ENCODE measurements at regions not wholly inside any gene's neighbourhood (a gene's known extent, or its start where the extent isn't known, plus 50 kb on each side); places are given as distances from the start of the nearest gene placed in this dataset.

DNA sequence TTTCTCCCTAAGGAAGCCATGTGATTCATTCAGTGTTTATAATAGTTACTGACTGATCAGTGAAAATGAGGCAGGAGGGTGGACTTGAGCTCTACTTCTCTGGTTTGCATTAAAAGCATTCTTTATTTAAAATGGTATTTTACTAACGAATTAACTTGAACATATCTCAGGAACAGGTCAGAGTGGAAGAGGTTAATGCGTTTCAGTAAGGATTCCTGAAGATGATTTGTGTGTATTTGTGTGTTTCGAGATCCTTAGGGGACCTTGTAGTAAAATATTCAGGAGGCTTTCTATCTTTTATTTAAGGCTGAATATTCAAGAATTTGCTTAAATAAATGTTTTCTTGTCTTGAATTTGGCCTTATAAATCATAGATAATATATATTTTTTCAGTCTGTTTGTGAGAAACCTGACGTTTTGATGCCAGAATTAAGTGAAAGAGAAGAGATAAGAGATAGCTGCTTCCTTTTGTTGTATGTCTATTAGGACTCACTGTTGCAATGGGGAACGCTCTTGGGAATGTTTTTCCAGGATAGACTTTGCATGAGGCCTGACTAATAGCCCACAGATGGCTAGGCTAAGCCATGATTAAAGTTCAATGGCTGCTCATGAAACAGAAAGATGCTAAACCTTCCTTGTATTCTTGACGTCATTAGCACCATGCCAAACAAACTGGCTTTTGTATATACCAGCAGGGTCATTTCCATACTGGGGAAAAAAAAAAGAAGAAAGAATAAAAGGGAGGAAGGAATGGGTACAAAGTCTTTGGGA is 93.8 kb upstream of the MTPN start:
- no peaks in the 10 kb centered on the region for H3K9me3 ChIP-seq (ENCODE audit: low read length)
- no peak overlapping the region for H3K9ac ChIP-seq (ENCODE audit: low read length)
- H3K4me3 ChIP-seq (ENCODE audit: low read length): no peak overlapping the region
- no peaks in the 10 kb centered on the region for H3K79me2 ChIP-seq (ENCODE audit: low read length)
- ChIA-PET POLR2A (ENCODE audit: unreplicated experiment) (no interaction called here), CTCF (no interaction called here)
- TF ChIP-seq, protein P1, sequence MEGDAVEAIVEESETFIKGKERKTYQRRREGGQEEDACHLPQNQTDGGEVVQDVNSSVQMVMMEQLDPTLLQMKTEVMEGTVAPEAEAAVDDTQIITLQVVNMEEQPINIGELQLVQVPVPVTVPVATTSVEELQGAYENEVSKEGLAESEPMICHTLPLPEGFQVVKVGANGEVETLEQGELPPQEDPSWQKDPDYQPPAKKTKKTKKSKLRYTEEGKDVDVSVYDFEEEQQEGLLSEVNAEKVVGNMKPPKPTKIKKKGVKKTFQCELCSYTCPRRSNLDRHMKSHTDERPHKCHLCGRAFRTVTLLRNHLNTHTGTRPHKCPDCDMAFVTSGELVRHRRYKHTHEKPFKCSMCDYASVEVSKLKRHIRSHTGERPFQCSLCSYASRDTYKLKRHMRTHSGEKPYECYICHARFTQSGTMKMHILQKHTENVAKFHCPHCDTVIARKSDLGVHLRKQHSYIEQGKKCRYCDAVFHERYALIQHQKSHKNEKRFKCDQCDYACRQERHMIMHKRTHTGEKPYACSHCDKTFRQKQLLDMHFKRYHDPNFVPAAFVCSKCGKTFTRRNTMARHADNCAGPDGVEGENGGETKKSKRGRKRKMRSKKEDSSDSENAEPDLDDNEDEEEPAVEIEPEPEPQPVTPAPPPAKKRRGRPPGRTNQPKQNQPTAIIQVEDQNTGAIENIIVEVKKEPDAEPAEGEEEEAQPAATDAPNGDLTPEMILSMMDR (conservative IDR thresholded peaks at IDR 0.05; ENCODE audit: low read depth, low read length): no peak
- TF ChIP-seq EZH2 (IDR thresholded peaks at IDR 0.05; ENCODE audit: low read length, unreplicated experiment): no peak
- no peak for TF ChIP-seq EZH2phosphoT487 (IDR thresholded peaks at IDR 0.05; ENCODE audit: borderline replicate concordance, low read length)
- BruUV-seq (replicated peaks): no TSS peak
- H2AFZ ChIP-seq (ENCODE audit: low read length): no peak overlapping the region
- no peaks in the 10 kb centered on the region for H3K36me3 ChIP-seq (ENCODE audit: low read depth, low read length)
- intact Hi-C loops (cut with micrococcal nuclease): no loop called here
- no peaks in the 10 kb centered on the region for H3F3A ChIP-seq (ENCODE audit: low read length, unreplicated experiment)
- H3K4me1 ChIP-seq (ENCODE audit: insufficient read depth, low read length): no peaks in the 10 kb centered on the region
- no peaks in the 10 kb centered on the region for H4K20me1 ChIP-seq (ENCODE audit: low read length)
- no peak overlapping the region for H3K27ac ChIP-seq (ENCODE audit: low read length)
- peaks cover 28% of the 10 kb centered on the region; the same call in 1 of the 2 replicates for H3K27me3 ChIP-seq (ENCODE audit: low read length)
- no peaks in the 10 kb centered on the region for H3K9me2 ChIP-seq (replicated peaks; ENCODE audit: low read length)
- H3K4me2 ChIP-seq (ENCODE audit: low read length): no peak overlapping the region
- no peak for ATAC-seq
- DNase-seq: no peak

- no peaks in the 10 kb centered on the region for H3F3A ChIP-seq (ENCODE audit: low read length, unreplicated experiment)
- no peaks in the 10 kb centered on the region for H3K79me2 ChIP-seq (ENCODE audit: low read length)
- no peak overlapping the region for H3K4me3 ChIP-seq (ENCODE audit: low read length)
- H3K9me2 ChIP-seq (replicated peaks; ENCODE audit: low read length): no peaks in the 10 kb centered on the region
- no peaks in the 10 kb centered on the region for H4K20me1 ChIP-seq (ENCODE audit: low read length)
- H3K27me3 ChIP-seq (ENCODE audit: low read length): peaks cover 30% of the 10 kb centered on the region; the same call in 1 of the 2 replicates
- no peaks in the 10 kb centered on the region for H3K9me3 ChIP-seq (ENCODE audit: low read length)
- TF ChIP-seq, protein P1 (conservative IDR thresholded peaks at IDR 0.05; ENCODE audit: low read depth, low read length): no peak
- TF ChIP-seq EZH2 (IDR thresholded peaks at IDR 0.05; ENCODE audit: low read length, unreplicated experiment): no peak
- TF ChIP-seq EZH2phosphoT487 (IDR thresholded peaks at IDR 0.05; ENCODE audit: borderline replicate concordance, low read length): no peak
- DNase-seq (no peak), ATAC-seq (no peak)
- H3K4me1 ChIP-seq (ENCODE audit: insufficient read depth, low read length): no peaks in the 10 kb centered on the region
- no peak overlapping the region for H2AFZ ChIP-seq (ENCODE audit: low read length)
- intact Hi-C loops (cut with micrococcal nuclease): no loop called here
- no TSS peak for BruUV-seq (replicated peaks)
- H3K27ac ChIP-seq (ENCODE audit: low read length): no peak overlapping the region
- ChIA-PET CTCF (no interaction called here), POLR2A (ENCODE audit: unreplicated experiment) (no interaction called here)
- no peak overlapping the region for H3K4me2 ChIP-seq (ENCODE audit: low read length)
- no peak overlapping the region for H3K9ac ChIP-seq (ENCODE audit: low read length)
- no peaks in the 10 kb centered on the region for H3K36me3 ChIP-seq (ENCODE audit: low read depth, low read length)
Observed at GRCh38 chr7:136069840-136070529, 92.8 kb upstream of the MTPN start.

- intact Hi-C loops (cut with micrococcal nuclease): no loop called here
- ChIA-PET CTCF (no interaction called here), POLR2A (ENCODE audit: unreplicated experiment) (no interaction called here)
- Histone ChIP-seq H3K27ac (ENCODE audit: low read length) (no peak overlapping the region), H3K4me2 (ENCODE audit: low read length) (no peak overlapping the region), H3K9ac (ENCODE audit: low read length) (no peak overlapping the region), H3K79me2 (ENCODE audit: low read length) (no peaks in the 10 kb centered on the region), H3K4me1 (ENCODE audit: insufficient read depth, low read length) (no peaks in the 10 kb centered on the region), H2AFZ (ENCODE audit: low read length) (no peak overlapping the region), H3K9me3 (ENCODE audit: low read length) (no peaks in the 10 kb centered on the region), H3K36me3 (ENCODE audit: low read depth, low read length) (no peaks in the 10 kb centered on the region), H3F3A (ENCODE audit: low read length, unreplicated experiment) (no peaks in the 10 kb centered on the region), H3K9me2 (replicated peaks; ENCODE audit: low read length) (no peaks in the 10 kb centered on the region), H3K27me3 (ENCODE audit: low read length) (peaks cover 56% of the 10 kb centered on the region), H3K4me3 (ENCODE audit: low read length) (no peak overlapping the region), H4K20me1 (ENCODE audit: low read length) (no peaks in the 10 kb centered on the region)
- no TSS peak for BruUV-seq (replicated peaks)
- TF ChIP-seq EZH2phosphoT487 (IDR thresholded peaks at IDR 0.05; ENCODE audit: borderline replicate concordance, low read length) (no peak), EZH2 (IDR thresholded peaks at IDR 0.05; ENCODE audit: low read length, unreplicated experiment) (no peak)
- TF ChIP-seq, protein P1 (conservative IDR thresholded peaks at IDR 0.05; ENCODE audit: low read depth, low read length): no peak
- no peak for ATAC-seq
- DNase-seq: no peak
Observed at GRCh38 chr7:136067277-136067676, 90.1 kb upstream of the MTPN start.
